ENCODE measurements at regions not wholly inside any gene's neighbourhood (a gene's known extent, or its start where the extent isn't known, plus 50 kb on each side); places are given as distances from the start of the nearest gene placed in this dataset.

DNA sequence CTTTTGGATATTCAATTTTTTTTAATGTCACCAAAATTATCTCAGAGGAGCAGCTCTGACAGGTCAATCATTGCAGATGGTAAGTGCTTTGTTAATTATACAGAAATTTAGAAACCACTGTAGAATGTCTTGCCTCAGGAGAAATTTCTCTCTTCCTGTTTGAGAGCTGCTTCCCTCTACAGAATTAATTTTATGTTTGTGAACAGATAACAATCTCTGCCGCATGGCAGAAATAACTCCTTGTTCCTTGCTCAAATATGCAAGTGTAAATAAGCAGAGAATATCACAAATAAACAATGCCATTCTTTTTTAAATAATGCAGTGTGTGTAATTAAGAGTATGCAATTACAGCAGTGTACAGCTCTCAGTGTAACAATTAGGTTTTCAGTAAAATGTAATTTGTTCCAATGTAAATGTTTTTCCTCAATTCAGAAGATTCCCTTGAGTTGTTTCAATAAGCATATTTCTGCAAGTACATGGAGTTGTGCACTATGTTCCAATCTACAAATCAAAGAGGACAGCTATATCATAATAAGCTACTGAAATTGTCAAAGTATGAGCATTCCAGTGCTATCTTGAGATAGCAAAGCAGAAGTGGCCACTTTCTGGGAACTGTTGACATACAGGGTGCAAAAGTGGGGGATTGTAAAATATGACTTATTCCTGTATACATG, 1012.8 kb downstream of the MAT2B start:
- TF ChIP-seq, protein P1, sequence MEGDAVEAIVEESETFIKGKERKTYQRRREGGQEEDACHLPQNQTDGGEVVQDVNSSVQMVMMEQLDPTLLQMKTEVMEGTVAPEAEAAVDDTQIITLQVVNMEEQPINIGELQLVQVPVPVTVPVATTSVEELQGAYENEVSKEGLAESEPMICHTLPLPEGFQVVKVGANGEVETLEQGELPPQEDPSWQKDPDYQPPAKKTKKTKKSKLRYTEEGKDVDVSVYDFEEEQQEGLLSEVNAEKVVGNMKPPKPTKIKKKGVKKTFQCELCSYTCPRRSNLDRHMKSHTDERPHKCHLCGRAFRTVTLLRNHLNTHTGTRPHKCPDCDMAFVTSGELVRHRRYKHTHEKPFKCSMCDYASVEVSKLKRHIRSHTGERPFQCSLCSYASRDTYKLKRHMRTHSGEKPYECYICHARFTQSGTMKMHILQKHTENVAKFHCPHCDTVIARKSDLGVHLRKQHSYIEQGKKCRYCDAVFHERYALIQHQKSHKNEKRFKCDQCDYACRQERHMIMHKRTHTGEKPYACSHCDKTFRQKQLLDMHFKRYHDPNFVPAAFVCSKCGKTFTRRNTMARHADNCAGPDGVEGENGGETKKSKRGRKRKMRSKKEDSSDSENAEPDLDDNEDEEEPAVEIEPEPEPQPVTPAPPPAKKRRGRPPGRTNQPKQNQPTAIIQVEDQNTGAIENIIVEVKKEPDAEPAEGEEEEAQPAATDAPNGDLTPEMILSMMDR (IDR thresholded peaks at IDR 0.05): no peak
- no peak for TF ChIP-seq EZH2 (IDR thresholded peaks at IDR 0.05; ENCODE audit: borderline replicate concordance, insufficient read depth, low read depth, low read length, poor library complexity, severe bottlenecking)
